Stomach (tissue), 8 donors: ENCODE measurements at regions not wholly inside any gene's neighbourhood (a gene's known extent, or its start where the extent isn't known, plus 50 kb on each side); places are given as distances from the start of the nearest gene placed in this dataset.
"Not testable (repeated sequence)": the region's sequence is repeated elsewhere in the genome, so short reads cannot be mapped to it uniquely, and the experiment has no call there.

ENCODE experiments used
- DNase-seq, 2 donors: peaks; one replicate each; pipeline versions ENCODE4 v3.0.0 to v3.0.0-alpha.2; 2013 to 2019
- H3K27ac ChIP-seq, 5 donors: fragments of 200-600 bp in 4 of 5; sonication (generic) in 4 of 5; one replicate each; pipeline ENCODE4 v1.5.1; 2013 to 2019; ENCODE audit warnings: mild to moderate bottlenecking in 1 of 5, moderate library complexity in 1 of 5
- H3K27me3 ChIP-seq, 3 donors: fragments of 200-600 bp; sonication (generic); one replicate each; pipeline ENCODE4 v1.5.1; 2017 to 2019; ENCODE audit warnings: mixed run types in 1 of 3
- H3K36me3 ChIP-seq, 4 donors: fragments of 200-600 bp; sonication (generic); 1 replicate in 3 of 4; 2 replicates in 1 of 4; pipeline ENCODE4 v1.5.1; 2016 to 2019
- H3K4me1 ChIP-seq, 4 donors: fragments of 200-600 bp; sonication (generic); one replicate each; pipeline ENCODE4 v1.5.1; 2016 to 2019
- H3K4me3 ChIP-seq, 4 donors: fragments of 200-600 bp; sonication (generic) in 3 of 4; one replicate each; pipeline ENCODE4 v1.5.1; 2016 to 2019; ENCODE audit warnings: mild to moderate bottlenecking in 1 of 4
- H3K9me3 ChIP-seq, 4 donors: fragments of 200-600 bp; sonication (generic); one replicate each; pipeline ENCODE4 v1.5.1; 2016 to 2019
- WGBS, 5 donors: extraction: QIAGEN DNeasy Blood & Tissue Kit in 3 of 5; methylation state at CpG; one replicate each; pipeline versions ENCODE4 v1.1.5 to v1.1.7; 2013 to 2018; 5-methylcytosine and 5-hydroxymethylcytosine counted together
- intact Hi-C: fragments of 100-400 bp; cut with DNase I; formaldehyde crosslinking; loops from one replicate; pipeline ENCODE4 v1.15.1; 2023; ENCODE audit warnings: low total_unique reads
- donor health status: healthy with polysubstance abuse.
- donor health status: Bipolar disorder and iron deficiency.
- donor health status: healthy.

DNA sequence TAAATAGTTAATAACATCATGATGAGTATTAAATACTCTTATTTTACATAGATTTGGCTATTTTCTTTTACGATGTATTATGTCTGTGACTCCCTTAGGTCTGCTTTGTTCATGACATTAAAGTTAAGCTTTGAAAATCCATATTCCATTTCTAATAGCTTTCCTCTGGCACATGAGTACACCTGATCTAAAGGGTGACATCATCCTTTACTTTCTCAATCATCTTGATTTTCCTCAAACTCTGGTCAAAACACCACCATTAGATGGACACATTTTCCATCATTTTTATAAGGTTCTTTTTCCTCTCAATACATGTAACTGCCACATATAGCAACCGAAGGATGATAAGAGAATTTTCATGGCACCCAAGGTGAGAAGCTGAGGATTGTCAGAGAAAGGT lies 54.3 kb upstream of the BDP1 start:
- H3K36me3 ChIP-seq, H3K27me3 ChIP-seq, H3K4me1 ChIP-seq, H3K27ac ChIP-seq, intact Hi-C loops, H3K9me3 ChIP-seq, DNase-seq, H3K4me3 ChIP-seq: not testable (repeated sequence)
- WGBS, 5 donors: 86 to 93% (median 89%) methylated on average over 2 of the region's 2 CpGs

DNA sequence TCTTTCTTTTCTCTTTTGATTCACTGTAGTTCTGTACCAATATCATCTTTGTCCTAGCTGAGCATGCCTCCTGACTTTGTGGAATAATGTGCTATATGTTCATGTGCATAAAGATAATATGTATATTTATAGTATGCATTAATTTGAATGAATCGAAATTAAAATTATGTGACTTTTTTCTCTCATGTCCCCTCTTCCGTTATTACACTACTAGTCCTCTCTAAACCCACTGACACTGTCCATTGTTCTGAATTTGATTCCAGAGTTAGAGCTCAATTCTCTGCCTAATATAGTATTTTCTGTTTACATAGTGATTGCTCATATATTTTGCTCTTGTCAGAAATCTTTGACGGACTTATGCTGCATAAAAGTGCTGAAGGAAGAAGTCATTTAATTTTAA lies 53.9 kb upstream of the BDP1 start:
- H3K27ac ChIP-seq, DNase-seq, H3K36me3 ChIP-seq, H3K4me1 ChIP-seq, H3K4me3 ChIP-seq, intact Hi-C loops, H3K27me3 ChIP-seq, H3K9me3 ChIP-seq: not testable (repeated sequence)
- 68 to 70% (median 69%) methylated on average over 3 of the region's 3 CpGs for WGBS, 5 donors

DNA sequence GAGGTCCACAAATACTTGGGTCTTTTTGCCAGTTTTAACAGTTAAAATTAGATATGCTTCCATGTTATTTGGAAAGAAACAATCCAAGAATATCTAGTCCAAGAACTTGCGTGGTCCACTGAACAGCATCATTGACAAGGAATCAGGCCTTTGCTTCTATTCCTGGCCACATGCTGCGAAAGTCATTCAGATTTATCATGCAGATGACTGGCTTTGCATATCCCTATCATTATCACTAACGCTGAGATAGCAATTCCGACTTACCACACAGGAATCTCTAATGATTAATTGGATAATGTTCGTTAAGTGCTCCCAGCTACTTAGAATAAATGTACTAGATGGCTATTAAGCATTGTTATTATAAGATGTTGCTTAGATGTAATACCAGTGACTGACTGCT lies 51.0 kb upstream of the BDP1 start:
- intact Hi-C loops, H3K4me3 ChIP-seq, H3K4me1 ChIP-seq, H3K9me3 ChIP-seq, H3K27ac ChIP-seq, DNase-seq, H3K36me3 ChIP-seq, H3K27me3 ChIP-seq: not testable (repeated sequence)
- WGBS, 5 donors: 58 to 71% (median 60%) methylated on average over 5 of the region's 5 CpGs

DNA sequence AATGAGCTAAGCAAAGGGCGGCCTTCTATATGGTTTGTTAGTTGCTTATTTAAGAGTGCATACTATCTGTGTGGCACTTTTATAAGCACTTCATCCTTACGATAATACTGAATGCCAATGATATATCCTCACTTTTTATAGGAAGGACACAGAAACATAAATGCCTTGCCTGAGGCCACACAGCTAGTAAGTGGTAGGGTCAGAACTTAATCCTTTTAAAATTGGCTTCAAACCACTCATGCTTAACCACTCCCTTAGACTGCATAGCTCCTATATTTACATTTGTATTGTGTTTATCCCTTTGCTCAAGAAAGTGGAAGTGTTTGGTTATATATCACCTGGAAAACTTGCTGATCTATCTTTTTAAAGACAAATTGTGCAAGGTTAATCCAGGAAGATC lies 50.5 kb upstream of the BDP1 start:
- intact Hi-C loops: not testable (repeated sequence)
- 82 to 94% (median 85%) methylated on average over 2 of the region's 2 CpGs for WGBS, 5 donors

More for the DNA sequence above, 50.5 kb upstream of the BDP1 start:
- not testable (repeated sequence) for DNase-seq, H3K4me1 ChIP-seq, H3K4me3 ChIP-seq, H3K9me3 ChIP-seq, H3K27ac ChIP-seq, H3K36me3 ChIP-seq, H3K27me3 ChIP-seq
